GM20000 (cell line): ENCODE measurements at regions not wholly inside any gene's neighbourhood (a gene's known extent, or its start where the extent isn't known, plus 50 kb on each side); places are given as distances from the start of the nearest gene placed in this dataset.
A peak's percentile ranks its signal among the peaks of the same experiment; 100 is the strongest.

Experiments used
- DNase-seq: peaks from one replicate; pipeline ENCODE4 v3.0.0; 2012; ENCODE audit warnings: low spot score
- CTCF ChIP-seq: IDR thresholded peaks from 2 replicates; pipeline ENCODE4 v1.5.1; 2012; ENCODE audit warnings: mild to moderate bottlenecking, control low read depth; ENCODE audit errors: extremely low read depth, missing control alignments

GRCh38 chr4:126627255-126627654 is 1005.5 kb upstream of the INTU start:
- TF ChIP-seq CTCF = peak; percentile 1
- DNase-seq = no peak

GRCh38 chr4:126628933-126629332 is 1003.8 kb upstream of the INTU start:
- no peak for DNase-seq
- no peak for TF ChIP-seq CTCF

GRCh38 chr4:126630230-126630629 is 1002.5 kb upstream of the INTU start:
- no peak for TF ChIP-seq CTCF
- no peak for DNase-seq

- TF ChIP-seq CTCF = no peak
- DNase-seq = no peak
Observed at GRCh38 chr4:126633306-126633705, 999.5 kb upstream of the INTU start.

GRCh38 chr4:126637706-126638105 is 995.1 kb upstream of the INTU start:
- no peak for TF ChIP-seq CTCF
- no peak for DNase-seq

- DNase-seq = no peak
- no peak for TF ChIP-seq CTCF
Observed at GRCh38 chr4:126647320-126647719, 985.4 kb upstream of the INTU start.

GRCh38 chr4:126647756-126648397 is 984.9 kb upstream of the INTU start:
- DNase-seq = no peak
- TF ChIP-seq CTCF = no peak
